T-helper 1 cell treated with Interleukin-12 subunit alpha and Interleukin-12 subunit beta and Interleukin-4 antibody, amounts not matched to agents 30 ng/mL and 1 ng/mL, for 36 hours (primary cell): ENCODE measurements at regions not wholly inside any gene's neighbourhood (a gene's known extent, or its start where the extent isn't known, plus 50 kb on each side); places are given as distances from the start of the nearest gene placed in this dataset.
"Not testable (repeated sequence)": the region's sequence is repeated elsewhere in the genome, so short reads cannot be mapped to it uniquely, and the experiment has no call there.

Experiments
- intact Hi-C: fragments of 100-400 bp; cut with micrococcal nuclease; formaldehyde crosslinking; loops from one replicate; pipeline ENCODE4 v1.15.1; 2024

DNA sequence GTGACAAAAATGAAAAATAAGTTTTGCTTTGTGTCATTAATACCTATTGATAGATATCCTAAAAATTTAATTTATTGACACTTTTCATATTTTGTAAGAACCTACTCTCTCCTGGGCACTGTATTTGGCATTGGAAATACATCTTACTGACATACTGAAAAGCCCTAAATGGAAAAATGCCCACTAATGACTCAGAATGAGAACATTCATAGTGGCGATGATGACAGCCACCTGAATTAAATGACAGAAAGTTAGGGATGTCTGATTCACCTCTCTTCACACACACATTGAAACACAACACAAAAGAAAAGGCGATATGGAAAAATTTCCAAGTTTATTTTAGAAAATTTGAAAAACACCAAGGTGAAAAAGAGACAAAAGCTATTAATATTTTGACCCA is 992.3 kb downstream of the STPG2 start:
- intact Hi-C loops: loop anchor here (5.0 kb wide), 1 partner anchor 1984 kb away; no protein-coding TSS in a partner anchor

DNA sequence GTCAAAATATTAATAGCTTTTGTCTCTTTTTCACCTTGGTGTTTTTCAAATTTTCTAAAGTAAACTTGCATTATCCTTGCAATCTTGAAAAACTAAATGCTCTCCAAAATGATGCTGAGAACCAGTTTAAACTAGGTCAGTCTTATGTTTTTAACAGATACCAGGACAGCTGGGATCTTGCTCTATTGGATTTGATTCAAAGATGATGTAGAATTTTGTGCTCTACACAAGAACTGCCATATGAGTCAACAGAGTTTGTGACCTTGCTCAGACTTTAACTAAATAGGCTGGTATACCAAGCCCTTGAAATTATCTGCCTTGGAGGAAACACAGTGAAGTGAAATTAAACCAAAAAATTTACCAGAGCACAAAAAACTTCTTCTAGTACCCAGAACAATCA is 991.1 kb downstream of the STPG2 start:
- intact Hi-C loops: loop anchor here (5.0 kb wide), 1 partner anchor 1985 kb away; no protein-coding TSS in a partner anchor

DNA sequence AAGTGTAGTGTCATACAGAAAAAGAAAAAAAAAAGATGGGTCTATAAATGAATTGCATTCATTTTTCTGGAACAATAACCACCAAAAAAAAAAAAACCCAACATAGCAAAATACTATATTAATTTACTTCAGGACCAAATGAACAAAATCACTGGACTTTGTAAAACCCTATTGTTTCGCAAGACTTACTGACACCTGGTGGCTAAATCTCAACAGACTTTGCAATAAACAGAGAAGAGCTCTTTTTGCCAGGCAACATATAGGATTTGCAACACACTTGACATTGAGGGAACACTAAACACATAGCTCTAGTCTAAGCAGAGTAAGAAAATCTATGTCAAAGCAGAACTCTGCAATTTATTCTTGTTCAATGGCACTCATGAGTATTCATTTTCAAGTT is 990.2 kb downstream of the STPG2 start:
- intact Hi-C loops: loop anchor here (5.0 kb wide), 1 partner anchor 1986 kb away; no protein-coding TSS in a partner anchor

DNA sequence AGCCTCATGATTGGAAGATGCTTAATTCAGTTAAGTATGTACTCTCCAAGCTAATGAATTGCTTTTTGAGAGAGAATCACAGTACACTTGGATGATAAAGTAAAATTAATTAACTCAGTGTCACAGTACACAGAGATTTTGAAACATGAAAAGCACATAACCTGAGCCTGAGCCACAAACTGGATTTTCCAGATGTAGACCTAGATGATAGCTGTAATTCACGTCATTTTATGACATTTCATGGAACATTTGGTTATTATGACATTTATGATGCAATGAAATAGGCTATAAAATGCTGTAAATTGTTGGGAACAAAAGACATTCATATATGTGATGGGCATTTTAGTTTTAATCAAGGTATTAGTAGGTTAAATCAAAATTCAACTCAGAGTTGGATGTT is 983.7 kb downstream of the STPG2 start:
- intact Hi-C loops: no loop called here

DNA sequence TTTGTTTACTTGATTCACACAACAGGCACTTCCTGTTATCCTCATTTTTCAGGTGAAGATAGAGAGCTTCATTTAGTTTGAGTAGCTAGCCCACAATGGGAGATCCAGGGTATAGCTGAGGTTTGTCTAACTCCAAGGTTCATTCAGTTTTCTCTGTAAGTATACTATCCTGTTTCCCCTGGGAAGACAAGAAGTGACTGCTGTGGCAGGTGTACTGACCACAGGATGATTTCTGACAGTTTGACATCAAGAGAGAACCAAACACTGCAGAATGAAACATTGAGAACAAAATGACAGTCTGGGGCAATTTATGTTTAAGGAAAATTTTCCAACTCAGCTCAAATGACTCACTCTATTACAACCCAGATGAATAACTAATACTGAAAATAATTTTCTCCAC is 958.0 kb downstream of the STPG2 start:
- intact Hi-C loops: no loop called here

DNA sequence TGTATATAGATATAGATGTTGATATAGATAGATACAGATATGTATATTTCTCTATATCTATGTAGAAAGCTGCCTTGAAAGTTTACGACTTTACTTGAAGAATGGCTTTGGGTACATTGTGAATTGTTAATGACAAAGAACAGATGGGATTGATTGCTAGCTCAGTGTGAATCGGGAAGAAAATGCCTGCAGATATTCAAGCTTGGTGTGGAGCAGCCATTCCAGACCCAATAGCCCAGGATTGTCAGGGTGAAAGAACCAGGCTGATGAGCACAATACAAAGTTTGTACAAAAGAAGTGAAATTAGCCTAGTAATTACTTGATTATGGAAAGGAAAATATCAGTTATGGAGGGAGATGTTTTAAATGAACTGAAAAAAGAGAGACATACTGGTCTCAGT is 946.2 kb downstream of the STPG2 start:
- intact Hi-C loops: no loop called here

DNA sequence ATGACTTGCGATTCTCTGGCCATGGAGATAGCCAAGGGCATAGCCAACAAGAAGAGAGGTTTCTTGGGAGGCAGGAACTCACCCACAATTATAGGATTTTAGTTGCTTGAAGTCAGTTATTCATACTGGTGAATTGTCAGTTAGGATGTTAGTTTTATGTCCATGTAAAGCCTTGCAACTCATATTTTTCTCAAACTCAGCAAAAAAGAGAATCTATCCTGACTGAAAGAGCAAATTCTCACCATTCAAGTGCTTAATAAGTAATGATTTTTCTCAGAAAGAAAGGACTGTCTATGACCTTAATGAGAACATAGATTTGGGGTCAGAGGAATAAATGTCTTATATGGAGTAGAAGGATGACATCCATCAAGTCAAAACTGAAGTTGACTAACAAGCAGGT is 934.5 kb downstream of the STPG2 start:
- intact Hi-C loops: no loop called here

DNA sequence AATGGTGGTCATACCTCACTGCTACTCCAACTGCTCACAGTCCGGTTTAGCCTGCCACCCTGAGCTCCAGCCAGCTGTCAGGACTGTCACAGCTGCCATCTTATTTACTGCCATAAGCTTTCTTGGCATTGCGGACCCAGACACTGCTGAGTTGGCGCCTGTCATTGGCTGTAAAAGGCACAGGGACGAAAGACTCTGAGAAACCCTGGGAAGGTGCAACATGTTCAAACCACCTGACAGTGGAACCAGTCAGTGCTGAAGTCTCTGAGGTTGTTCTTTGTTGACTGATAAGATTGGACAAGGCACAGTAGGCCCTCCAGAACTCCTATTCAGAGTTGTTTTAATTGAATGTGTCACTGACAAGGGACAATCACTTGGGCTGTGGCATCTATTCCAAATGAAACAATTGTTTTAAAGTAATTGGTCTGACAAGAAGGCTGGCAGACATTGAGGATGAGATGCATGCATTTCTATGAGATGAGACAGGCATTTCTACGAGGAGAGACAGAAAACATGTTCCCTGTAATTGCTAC is 927.8 kb downstream of the STPG2 start:
- intact Hi-C loops: no loop called here

DNA sequence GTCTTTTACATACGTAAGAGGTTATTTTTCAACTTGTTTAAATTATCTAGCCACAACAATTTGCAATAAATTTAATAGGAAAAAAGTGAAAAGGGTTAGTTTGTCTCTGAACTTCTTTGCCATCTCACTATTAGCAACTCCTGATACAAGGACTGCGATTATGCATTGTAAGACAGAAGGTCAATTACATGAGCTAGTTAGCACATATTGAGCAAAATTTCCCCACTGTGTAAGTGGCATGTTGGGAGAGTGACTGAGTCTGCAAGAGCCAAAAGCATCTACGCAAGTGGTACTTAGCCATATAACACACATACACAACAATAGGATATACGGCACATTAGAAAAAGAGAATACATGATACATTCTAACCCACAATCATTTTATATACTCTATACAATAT is 927.2 kb downstream of the STPG2 start:
- intact Hi-C loops: no loop called here

DNA sequence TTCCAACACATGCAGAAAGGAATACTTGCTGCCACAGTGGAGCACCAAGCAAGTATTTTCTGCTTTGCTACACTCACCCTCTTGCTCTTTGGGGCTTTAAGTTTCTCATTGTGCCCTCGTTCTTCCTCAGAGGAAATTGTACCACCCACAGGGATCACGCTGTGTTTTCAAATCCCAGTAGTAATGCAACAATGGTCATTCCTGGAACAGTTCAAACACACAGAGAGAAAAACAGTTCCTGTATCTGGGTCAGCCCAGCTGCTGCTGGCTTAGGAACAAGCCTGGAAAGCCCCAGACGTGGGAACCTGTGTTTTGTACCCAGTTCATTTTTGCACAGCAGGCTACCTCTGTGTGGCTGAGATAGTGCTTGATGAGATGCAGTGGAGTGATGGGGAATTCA is 907.8 kb downstream of the STPG2 start:
- intact Hi-C loops: no loop called here

DNA sequence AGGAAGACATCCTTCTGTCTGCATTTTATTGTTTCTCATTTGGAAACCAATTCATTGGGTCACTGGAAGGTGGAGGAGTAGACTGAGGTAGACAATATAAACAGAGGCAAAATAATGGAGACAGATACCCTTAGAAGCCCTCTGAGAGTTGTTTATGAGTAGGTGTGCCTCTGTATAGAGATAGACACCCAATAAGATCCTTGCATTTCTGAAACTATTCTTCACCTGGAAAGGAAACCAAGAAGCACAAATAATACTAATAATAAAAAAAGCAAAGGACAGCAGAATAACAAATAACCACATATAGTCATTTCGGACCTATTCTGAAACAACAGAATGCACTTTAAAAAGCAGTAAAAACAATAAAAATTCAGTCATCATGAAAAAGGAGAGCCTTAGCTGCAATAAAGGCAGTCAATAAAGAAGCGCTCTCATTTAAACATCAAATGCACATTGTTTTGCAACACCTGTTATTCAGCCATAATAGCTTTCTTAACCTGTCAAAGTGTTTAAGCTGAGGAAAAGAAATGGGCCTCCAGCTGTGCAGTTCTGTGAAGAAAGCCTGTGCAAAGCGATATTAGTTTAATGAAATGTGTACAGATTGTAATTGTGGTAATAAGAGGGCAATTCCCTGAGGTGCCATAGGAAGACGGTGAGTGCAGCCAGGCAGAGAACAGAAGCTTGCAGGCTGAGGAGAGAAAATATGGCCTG is 904.2 kb downstream of the STPG2 start:
- intact Hi-C loops: no loop called here

DNA sequence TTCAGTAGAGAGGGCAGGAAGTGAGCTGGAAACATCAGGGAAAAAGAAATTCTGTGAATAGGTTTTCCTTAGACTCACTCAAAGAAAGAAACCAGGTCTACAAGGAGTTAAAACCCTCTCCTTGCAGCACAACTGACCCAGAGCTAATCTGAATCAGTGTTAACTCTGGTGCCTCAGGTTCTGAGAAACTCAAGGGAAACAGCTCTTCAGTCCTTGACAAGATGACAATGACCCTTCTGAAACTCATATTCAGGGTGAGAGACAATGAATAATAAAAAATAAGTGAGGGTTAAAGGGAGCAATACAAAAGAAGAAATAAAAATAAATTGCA is 903.6 kb downstream of the STPG2 start:
- intact Hi-C loops: no loop called here

DNA sequence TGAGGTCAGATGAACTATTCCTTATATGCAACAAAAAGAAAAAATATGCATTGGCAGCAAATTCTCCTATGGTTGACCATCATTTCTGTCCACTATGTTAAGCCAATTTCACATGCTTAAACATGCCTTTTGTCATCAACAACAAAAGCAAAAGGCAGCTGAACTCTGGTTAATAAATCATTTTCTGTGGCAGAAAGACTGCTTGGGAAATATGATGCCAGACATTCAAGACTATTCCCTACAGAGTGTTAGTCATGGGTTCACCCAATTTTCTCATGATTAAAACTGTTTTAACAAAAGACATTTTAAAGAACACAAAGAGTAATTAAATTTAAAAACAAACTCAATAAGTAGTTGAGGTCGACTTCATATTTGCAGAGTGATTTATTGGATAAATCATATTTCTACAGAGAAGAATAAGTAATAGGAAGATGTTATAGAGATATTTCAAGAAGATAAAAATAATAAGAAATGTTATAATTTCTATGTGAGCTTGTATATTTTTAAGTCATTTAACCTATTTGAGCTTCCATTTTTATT is 890.6 kb downstream of the STPG2 start:
- intact Hi-C loops: no loop called here

DNA sequence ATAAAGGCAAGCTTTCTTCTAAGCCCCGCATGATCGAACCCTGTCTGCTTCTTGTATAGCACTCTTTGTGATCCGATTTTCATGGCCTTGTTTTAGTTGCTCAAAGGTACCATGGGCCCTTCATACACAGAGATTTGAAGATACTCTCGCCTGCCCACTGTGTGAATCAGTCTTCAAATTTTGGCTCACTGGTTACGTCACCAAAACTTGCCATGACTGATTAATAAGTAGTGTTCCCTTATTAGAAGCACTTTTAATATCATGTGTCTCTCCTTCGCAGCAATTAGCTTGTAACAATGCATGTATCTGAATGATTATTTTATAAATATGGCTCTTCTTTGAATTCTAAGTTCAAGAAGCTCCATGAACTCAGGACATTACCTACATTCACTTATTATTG is 880.5 kb downstream of the STPG2 start:
- intact Hi-C loops: no loop called here

DNA sequence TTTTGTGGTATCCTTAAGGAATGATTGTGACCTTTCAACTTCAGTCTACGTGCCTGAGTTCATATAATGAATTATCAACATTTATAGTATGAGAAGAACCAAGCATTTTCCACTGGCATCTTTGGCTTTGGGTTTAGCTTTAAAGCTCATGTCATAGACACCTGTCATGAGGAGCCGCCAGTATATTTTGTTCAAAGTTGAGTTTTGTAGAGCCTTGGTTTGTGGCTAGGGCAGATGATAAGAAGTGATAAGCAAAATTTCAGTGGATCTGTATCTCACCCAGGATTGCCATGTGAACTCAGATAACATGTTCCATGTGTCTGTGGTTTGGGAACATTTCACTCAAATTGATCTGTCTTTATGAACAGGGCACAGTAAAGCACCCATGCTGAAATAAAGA is 873.2 kb downstream of the STPG2 start:
- intact Hi-C loops: no loop called here

DNA sequence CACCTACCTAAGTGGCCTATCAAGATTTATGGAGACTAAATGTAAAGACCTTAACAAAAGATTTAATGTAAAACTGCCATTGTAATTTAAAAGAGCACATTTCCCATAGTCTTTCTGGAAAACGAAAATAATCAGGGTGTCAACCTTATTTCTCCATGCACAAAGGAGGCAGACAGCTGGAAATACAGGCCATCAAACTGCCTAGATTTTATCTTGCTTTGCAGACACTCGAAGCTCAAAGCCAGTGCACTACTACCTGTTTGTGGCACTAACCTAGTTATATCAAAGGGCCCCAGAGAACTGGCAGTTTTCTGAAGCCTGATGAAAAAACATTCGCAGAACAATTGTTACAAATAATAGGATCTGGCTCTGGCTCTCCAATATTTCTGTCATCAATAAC is 863.9 kb downstream of the STPG2 start:
- intact Hi-C loops: no loop called here

DNA sequence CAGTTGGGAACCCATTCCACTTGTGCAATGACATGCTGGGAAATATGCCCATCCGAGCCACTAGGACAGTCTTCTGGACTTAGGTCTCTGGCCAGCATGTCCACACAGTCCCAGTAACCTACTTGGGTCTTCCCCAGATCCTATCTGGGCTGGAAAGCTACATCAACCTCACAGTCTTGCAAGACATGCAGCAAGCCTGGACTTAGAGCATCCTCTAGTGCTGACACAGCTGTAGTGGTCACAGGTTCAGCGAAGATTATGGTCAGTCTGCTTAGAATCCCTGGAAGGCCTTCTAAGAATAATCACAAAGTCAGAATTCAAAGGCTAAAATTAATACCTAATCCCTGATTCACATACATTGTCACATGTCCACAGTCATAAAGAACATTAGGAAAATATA is 842.7 kb downstream of the STPG2 start:
- intact Hi-C loops: no loop called here

DNA sequence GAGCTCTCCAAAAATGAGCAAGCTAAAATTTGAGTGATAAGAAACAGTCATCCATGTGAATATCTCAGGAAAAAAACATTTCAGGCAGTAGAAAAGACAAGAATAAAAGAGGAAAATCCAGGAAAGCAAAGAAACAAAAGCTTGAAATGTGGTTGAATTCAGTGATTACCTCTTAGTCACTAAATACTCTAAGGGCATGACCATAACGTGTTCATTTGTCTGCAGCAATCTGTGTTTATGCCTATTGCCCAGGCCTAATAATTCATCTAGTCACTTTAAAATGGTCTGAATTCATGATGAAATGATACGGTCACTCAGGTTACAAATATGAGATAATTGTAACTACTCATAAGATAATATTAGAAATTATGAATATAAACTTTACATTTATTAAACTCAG is 837.9 kb downstream of the STPG2 start:
- intact Hi-C loops: no loop called here

DNA sequence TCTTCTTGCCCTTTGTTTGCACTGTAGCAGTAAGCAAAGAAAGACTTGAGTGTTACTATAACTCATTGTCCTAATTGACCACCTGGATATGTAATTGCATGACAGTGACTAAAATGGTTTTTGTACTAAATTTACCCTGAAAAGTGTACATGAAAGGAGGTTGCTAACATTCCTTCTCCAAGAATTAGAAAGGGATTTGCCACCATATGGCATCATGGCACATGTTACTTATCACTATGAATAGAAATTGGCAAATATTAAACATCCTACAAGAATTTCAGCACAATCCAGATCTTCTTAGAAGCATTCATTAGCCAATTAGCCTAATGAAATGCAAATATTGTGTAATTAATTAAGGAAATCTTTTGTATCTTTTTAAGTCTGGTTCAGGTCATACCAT is 834.2 kb downstream of the STPG2 start:
- intact Hi-C loops: no loop called here

DNA sequence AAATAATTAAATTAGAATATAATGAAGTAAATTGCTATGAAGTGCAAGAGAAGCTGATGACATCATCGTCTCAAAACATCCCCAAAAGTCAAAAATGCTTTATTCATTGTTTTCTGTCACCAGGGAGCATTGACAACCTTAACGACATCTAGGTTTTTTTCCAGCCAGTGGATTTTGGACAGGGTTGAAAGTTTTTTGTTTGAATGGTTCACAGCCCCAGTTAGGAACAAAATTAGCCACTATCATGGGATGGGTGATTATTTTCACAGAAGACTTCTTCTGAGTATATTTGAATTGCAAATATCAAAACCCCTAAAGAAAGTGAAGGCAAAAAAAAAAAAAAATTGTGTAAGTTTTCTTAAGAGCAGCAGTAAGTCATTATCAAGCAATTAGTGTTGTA is 826.1 kb downstream of the STPG2 start:
- intact Hi-C loops: no loop called here

DNA sequence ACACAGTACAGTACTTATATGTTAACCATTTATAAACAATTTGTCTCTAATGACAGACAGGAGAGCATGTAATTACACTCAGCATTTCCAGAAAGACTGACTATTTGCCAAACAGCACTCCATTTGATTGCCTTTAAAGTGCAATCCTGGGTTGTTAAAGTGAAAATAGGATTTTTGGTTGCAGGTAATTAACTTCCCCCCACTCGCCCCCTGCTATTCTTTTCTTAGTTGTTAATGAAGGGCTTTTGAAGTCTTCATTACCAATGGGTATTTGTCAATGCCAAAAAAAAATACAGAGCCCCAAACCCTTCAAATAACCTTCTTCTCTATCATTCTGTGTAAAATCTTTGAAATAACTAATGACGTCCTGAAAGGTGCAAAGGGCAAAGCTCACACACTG is 825.6 kb downstream of the STPG2 start:
- intact Hi-C loops: no loop called here

DNA sequence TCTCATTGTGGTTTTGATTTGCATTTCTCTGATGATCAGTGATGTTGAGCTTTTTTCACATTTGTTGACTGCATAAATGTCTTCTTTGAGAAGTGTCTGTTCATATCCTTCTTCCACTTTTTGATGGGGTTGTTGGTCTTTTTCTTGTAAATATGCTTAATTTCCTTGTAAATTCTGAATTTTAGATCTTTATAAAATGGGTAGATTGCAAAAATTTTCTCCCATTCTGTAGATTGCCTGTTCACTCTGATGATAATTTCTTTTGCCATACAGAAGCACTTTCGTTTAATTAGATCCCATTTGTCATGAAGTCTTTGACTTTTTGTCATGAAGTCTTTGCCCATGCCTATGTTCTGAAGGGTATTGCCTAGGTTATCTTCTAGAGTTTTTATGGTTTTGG is 817.5 kb downstream of the STPG2 start:
- intact Hi-C loops: not testable (repeated sequence)

DNA sequence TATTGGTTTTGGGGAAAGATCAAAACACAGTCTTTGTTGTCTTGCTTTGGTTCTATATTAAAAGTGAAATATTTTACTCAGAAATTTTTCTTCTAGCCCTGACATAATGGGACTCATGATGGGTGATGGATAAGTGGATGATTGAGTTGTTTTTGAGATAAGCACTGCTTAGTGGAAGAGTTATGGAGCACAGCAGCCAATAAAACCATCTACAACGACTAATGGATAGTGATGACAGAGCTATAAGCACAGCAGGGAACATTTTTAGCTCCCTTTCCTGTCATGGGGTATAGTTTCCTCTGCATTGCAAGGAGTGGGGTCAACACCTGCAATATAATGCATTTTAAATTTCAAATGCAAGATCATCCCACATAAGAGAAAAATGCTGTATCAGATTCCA is 812.4 kb downstream of the STPG2 start:
- intact Hi-C loops: no loop called here
